Thymus (tissue), 11 donors: ENCODE measurements at regions not wholly inside any gene's neighbourhood (a gene's known extent, or its start where the extent isn't known, plus 50 kb on each side); places are given as distances from the start of the nearest gene placed in this dataset.
"Not testable (repeated sequence)": the region's sequence is repeated elsewhere in the genome, so short reads cannot be mapped to it uniquely, and the experiment has no call there.

Experiments used
- DNase-seq, 9 donors: peaks; one replicate each; pipeline ENCODE4 v3.0.0-alpha.2; 2013; ENCODE audit warnings: low spot score in 9 of 9, low read depth in 6 of 9, missing footprints in 1 of 9
- H3K27ac ChIP-seq, 2 donors: one replicate each; pipeline ENCODE4 v1.5.1; 2013; ENCODE audit warnings: control low read depth in 1 of 2, low read depth in 1 of 2, low read length in 1 of 2, mild to moderate bottlenecking in 1 of 2, moderate library complexity in 1 of 2
- H3K27me3 ChIP-seq, 2 donors: one replicate each; pipeline ENCODE4 v1.5.1; 2013; ENCODE audit warnings: low read length in 1 of 2; ENCODE audit not compliant: control insufficient read depth in 2 of 2, insufficient read depth in 1 of 2
- H3K36me3 ChIP-seq, 2 donors: one replicate each; pipeline ENCODE4 v1.5.1; 2013; ENCODE audit warnings: low read length in 1 of 2, mild to moderate bottlenecking in 1 of 2, moderate library complexity in 1 of 2; ENCODE audit not compliant: control insufficient read depth in 2 of 2, insufficient read depth in 2 of 2
- H3K4me1 ChIP-seq, 2 donors: one replicate each; pipeline ENCODE4 v1.5.1; 2013; ENCODE audit warnings: low read length in 2 of 2; ENCODE audit not compliant: control insufficient read depth in 2 of 2, insufficient read depth in 2 of 2
- H3K4me3 ChIP-seq, 2 donors: one replicate each; pipeline ENCODE4 v1.5.1; 2013; ENCODE audit warnings: low read length in 2 of 2, control low read depth in 1 of 2, mild to moderate bottlenecking in 1 of 2
- H3K9me3 ChIP-seq, 2 donors: one replicate each; pipeline ENCODE4 v1.5.1; 2013; ENCODE audit warnings: low read length in 1 of 2, mild to moderate bottlenecking in 1 of 2; ENCODE audit not compliant: control insufficient read depth in 2 of 2, insufficient read depth in 1 of 2
- WGBS: extraction: QIAGEN DNeasy Blood & Tissue Kit; methylation state at CpG from one replicate; pipeline ENCODE4 v1.1.7; 2013; 5-methylcytosine and 5-hydroxymethylcytosine counted together
- donor health status: healthy.

- Histone ChIP-seq H3K4me3 (no peak overlapping the region), H3K27me3 (no peaks in the 10 kb centered on the region), H3K27ac (no peak overlapping the region), H3K4me1 (no peaks in the 10 kb centered on the region), H3K36me3 (no peaks in the 10 kb centered on the region), H3K9me3 (no peaks in the 10 kb centered on the region)
- WGBS: 74% methylated on average over 2 of the region's 2 CpGs
- no peak for DNase-seq
These were observed 383.6 kb downstream of the DSEL start for GRCh38 chr18:67132919-67133318.

GRCh38 chr18:67131498-67131897, 385.0 kb downstream of the DSEL start:
- Histone ChIP-seq H3K4me3 (no peak overlapping the region), H3K27ac (no peak overlapping the region), H3K27me3 (no peaks in the 10 kb centered on the region), H3K9me3 (no peaks in the 10 kb centered on the region), H3K4me1 (no peaks in the 10 kb centered on the region), H3K36me3 (no peaks in the 10 kb centered on the region)
- DNase-seq: no peak
- 81% methylated on average over 1 of the region's 1 CpG for WGBS

DNA sequence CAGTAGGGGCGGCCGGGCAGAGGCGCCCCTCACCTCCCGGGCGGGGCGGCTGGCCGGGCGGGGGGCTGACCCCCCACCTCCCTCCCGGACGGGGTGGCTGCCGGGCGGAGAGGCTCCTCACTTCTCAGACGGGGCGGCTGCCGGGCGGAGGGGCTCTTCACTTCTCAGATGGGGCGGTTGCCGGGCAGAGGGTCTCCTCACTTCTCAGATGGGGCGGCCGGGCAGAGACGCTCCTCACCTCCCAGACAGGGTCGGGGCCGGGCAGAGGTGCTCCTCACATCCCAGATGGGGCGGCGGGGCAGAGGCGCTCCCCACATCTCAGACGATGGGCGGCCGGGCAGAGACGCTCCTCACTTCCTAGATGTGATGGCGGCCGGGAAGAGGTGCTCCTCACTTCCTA, 389.8 kb downstream of the DSEL start:
- not testable (repeated sequence) for H3K27me3 ChIP-seq, H3K9me3 ChIP-seq, H3K4me1 ChIP-seq, H3K36me3 ChIP-seq, H3K4me3 ChIP-seq, H3K27ac ChIP-seq, DNase-seq
- WGBS: 98% methylated on average over 24 of the region's 32 CpGs

DNA sequence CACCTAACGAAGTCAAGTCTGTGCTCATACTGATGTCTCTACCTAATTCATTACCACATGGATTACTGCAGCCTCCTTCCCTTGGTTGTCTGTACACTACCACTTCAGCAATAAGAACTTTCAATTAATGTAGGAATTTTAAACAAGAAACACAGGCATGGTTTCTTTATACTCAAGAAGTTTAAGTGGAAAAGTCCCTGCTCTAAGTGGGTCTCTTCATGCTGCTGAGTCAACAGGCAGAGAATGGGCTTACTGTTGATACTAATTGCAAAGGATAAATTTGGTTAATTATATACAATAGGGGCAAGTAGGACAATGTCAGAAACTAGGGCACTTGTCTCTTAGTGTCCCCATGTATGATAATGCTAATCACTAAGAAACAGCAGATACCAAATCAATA, 392.6 kb downstream of the DSEL start:
- WGBS: 92% methylated on average over 1 of the region's 1 CpG
- Histone ChIP-seq H3K4me1 (no peaks in the 10 kb centered on the region), H3K27ac (no peak overlapping the region), H3K9me3 (no peaks in the 10 kb centered on the region), H3K27me3 (no peaks in the 10 kb centered on the region), H3K36me3 (no peaks in the 10 kb centered on the region), H3K4me3 (no peak overlapping the region)
- no peak for DNase-seq

GRCh38 chr18:67117804-67118203, 398.7 kb downstream of the DSEL start:
- Histone ChIP-seq H3K36me3 (no peaks in the 10 kb centered on the region), H3K9me3 (no peaks in the 10 kb centered on the region), H3K27me3 (no peaks in the 10 kb centered on the region), H3K4me3 (no peak overlapping the region), H3K27ac (no peak overlapping the region), H3K4me1 (no peaks in the 10 kb centered on the region)
- DNase-seq: no peak

DNA sequence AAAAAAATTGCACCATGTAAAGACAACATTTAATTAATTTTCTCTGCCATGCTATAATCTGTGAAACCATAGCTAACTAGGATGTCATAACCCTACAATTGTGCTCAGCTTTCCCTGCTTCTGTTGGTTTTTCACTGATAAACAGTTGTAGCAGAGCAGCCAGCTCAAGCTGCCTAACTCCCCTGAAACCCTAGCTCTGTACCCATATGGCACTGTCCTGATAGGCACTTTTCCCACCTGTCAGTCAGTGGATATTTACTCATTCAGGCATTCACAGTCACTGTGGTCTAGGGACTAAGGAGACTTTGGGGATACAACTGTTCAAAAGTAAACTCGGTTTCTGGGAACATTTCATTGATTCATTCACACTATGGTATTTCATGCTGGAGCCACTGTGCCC, 407.0 kb downstream of the DSEL start:
- no peak for DNase-seq
- no peaks in the 10 kb centered on the region for H3K36me3 ChIP-seq
- no peaks in the 10 kb centered on the region for H3K4me1 ChIP-seq
- no peak overlapping the region for H3K4me3 ChIP-seq
- H3K27ac ChIP-seq: no peak overlapping the region
- H3K9me3 ChIP-seq: no peaks in the 10 kb centered on the region
- WGBS: 81% methylated on average over 1 of the region's 1 CpG
- H3K27me3 ChIP-seq: no peaks in the 10 kb centered on the region

DNA sequence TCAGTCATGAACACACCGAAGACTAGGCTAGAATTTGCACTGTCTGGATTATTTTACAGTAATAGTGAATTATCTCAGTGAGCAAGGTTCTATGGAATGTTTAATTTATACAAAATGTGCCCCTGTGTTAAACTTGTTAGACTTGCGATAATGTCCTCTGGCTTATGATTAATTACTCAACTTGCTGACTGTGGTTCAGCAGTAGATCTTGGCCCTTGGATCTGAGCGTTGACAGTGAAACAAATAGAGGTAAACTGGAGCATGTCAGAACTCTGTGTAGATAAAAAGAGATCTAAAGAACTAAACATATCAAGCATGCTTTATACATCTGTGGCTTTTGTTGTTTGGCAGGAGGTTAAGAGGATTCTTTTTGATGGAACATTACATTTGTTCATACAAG, 407.6 kb downstream of the DSEL start:
- DNase-seq: no peak
- WGBS: 91% methylated on average over 3 of the region's 3 CpGs
- no peak overlapping the region for H3K27ac ChIP-seq
- no peaks in the 10 kb centered on the region for H3K9me3 ChIP-seq
- no peaks in the 10 kb centered on the region for H3K36me3 ChIP-seq
- no peaks in the 10 kb centered on the region for H3K4me1 ChIP-seq
- no peaks in the 10 kb centered on the region for H3K27me3 ChIP-seq
- H3K4me3 ChIP-seq: no peak overlapping the region

DNA sequence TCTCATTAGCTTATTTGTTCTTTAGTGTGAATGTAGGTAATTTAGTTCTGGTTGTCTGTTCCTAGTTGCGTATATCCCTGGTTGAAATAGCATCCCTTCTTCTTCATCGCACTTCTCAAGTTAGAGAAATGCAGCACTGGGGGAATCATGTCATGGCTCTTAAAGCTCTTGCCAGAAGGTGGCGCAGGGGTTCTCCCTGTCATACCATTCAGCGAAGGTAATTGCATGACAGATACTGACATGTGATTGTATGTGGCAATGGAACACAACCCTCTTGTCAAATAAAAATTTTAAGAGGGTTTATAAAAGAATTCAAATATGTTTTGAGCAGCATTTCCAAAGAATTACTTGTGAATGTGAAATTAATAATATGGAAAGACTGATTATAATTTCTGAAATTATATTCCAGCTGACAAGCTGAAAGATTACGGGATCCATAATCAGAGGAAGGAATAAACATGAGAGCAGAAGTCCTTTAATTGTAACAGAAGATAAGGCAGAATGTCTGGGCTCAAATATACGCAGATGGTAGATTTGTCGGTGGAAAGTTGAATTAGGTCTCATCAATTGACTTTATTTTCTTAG, 411.7 kb downstream of the DSEL start:
- 50% methylated on average over 7 of the region's 7 CpGs for WGBS

DNA sequence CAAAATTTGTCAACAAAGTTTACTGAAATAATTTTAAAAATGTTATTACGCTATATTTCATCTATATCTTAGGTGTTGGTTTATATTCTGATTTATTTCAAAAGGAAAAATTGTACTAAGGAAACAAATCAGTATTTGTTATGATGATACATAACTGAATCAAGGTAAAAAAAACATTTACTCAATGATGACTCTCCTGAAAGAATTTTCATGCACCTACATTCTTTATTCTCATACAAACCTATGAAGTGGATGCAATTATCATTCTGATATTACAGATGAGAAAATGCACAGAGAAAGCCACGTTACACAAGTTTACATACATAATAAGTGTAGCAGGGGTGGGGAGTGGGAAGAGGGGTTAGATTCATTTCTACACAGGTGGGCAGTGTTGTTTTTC, 422.4 kb downstream of the DSEL start:
- no peak overlapping the region for H3K27ac ChIP-seq
- WGBS: 88% methylated on average over 2 of the region's 2 CpGs
- no peak for DNase-seq
- H3K4me1 ChIP-seq: no peaks in the 10 kb centered on the region
- H3K36me3 ChIP-seq: no peaks in the 10 kb centered on the region
- H3K9me3 ChIP-seq: no peaks in the 10 kb centered on the region
- no peaks in the 10 kb centered on the region for H3K27me3 ChIP-seq
- H3K4me3 ChIP-seq: no peak overlapping the region

More for the DNA sequence above, 411.7 kb downstream of the DSEL start:
- peak in 7 of 9 donors; percentile 0 to 43 (median 8) for DNase-seq
- H3K9me3 ChIP-seq: no peaks in the 10 kb centered on the region
- no peak overlapping the region for H3K4me3 ChIP-seq
- H3K4me1 ChIP-seq: no peaks in the 10 kb centered on the region
- no peak overlapping the region for H3K27ac ChIP-seq
- H3K27me3 ChIP-seq: no peaks in the 10 kb centered on the region
- H3K36me3 ChIP-seq: no peaks in the 10 kb centered on the region

DNA sequence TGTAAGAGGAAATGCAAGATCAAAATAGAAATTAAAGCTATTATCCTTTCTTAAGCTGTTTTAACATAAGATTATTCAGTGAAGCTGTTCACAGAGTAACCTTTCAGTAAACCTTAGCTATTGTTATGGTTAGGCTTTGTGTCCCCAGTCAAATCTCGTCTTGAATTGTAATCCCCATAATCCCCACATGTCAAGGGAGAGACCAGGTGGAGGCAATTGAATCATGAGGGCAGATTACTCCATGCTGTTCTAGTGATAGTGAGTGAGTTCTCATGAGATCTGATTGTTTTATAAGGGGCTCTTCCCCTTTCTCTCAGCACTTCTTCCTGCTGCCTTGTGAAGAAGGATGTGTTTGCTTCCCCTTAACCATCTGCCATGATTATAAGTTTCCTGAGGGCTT, 424.4 kb downstream of the DSEL start:
- no peak for DNase-seq
- Histone ChIP-seq H3K36me3 (no peaks in the 10 kb centered on the region), H3K4me3 (no peak overlapping the region), H3K27ac (no peak overlapping the region), H3K27me3 (no peaks in the 10 kb centered on the region), H3K4me1 (no peaks in the 10 kb centered on the region), H3K9me3 (no peaks in the 10 kb centered on the region)
- WGBS: 77% methylated on average over 1 of the region's 1 CpG
